Naive thymus-derived CD8-positive, alpha-beta T cell (primary cell): ENCODE measurements at regions not wholly inside any gene's neighbourhood (a gene's known extent, or its start where the extent isn't known, plus 50 kb on each side); places are given as distances from the start of the nearest gene placed in this dataset.

Source experiments
- ATAC-seq, 2 donors: fragments of 150-1000 bp; cut with Tn5 transposase in 1 of 2; sonication (Bioruptor Pico), chemical (Tn5 transposase) in 1 of 2; 1 replicate in 1 of 2; 2 replicates in 1 of 2; pipeline ENCODE4 v1.10.0; 2021; ENCODE audit warnings: mild to moderate bottlenecking in 2 of 2, moderate library complexity in 2 of 2
- POLR2A ChIA-PET: fragments of 350-600 bp; sonication (Branson Sonifier 250); formaldehyde crosslinking; loops from one replicate; lab custom pipeline; 2021; ENCODE audit warnings: antibody characterized with exemption; lab: Charles Lee
- DNase-seq, 10 donors: peaks; one replicate each; pipeline versions ENCODE4 v3.0.0 to v3.0.0-alpha.2; 2020 to 2022
- H3K27ac Mint-ChIP-seq, 10 donors: one replicate each; pipeline ENCODE4 v1.8.0; 2020 to 2022; ENCODE audit warnings: mild to moderate bottlenecking in 10 of 10, mixed read lengths in 10 of 10, moderate library complexity in 4 of 10, inconsistent platforms in 1 of 10
- H3K27me3 Mint-ChIP-seq, 5 donors: one replicate each; pipeline ENCODE4 v1.8.0; 2021 to 2022; ENCODE audit warnings: mixed read lengths in 5 of 5
- H3K36me3 Mint-ChIP-seq, 3 donors: one replicate each; pipeline ENCODE4 v1.8.0; 2020 to 2022; ENCODE audit warnings: mixed read lengths in 3 of 3, mild to moderate bottlenecking in 2 of 3, inconsistent platforms in 1 of 3
- H3K4me1 Mint-ChIP-seq, 4 donors: one replicate each; pipeline ENCODE4 v1.8.0; 2021 to 2022; ENCODE audit warnings: mixed read lengths in 4 of 4
- H3K4me3 Mint-ChIP-seq, 10 donors: one replicate each; pipeline ENCODE4 v1.8.0; 2020 to 2022; ENCODE audit warnings: mild to moderate bottlenecking in 10 of 10, mixed read lengths in 10 of 10, moderate library complexity in 6 of 10, inconsistent platforms in 1 of 10
- H3K9me3 Mint-ChIP-seq, 9 donors: one replicate each; pipeline ENCODE4 v1.8.0; 2020 to 2022; ENCODE audit warnings: mixed read lengths in 9 of 9, mild to moderate bottlenecking in 3 of 9, inconsistent platforms in 1 of 9, moderate library complexity in 1 of 9

DNA sequence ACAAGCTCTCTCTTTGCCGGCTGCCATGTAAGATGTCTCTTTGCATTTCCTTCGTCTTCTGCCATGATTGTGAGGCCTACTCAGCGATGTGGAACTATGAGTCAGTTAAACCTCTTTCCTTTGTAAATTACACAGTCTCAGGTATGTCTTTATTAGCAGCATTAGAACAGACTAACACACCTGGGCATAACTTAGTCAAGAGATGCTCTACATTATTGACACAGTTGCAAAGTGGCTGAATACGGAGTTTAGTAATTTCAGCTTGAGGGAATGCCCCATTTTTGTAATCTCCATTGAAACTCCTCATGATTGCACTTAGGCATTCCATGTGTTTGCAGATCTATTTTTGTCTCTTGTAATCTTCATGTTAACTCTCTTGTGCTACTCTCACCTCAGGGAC is 299.5 kb upstream of the HAND2 start:
- Mint-ChIP-seq H3K9me3 (peaks cover 0 to 21% (median 2%) of the 10 kb centered on the region in 9 donors), H3K27me3 (peaks cover 0 to 10% (median 3%) of the 10 kb centered on the region in 5 donors), H3K27ac (no peak overlapping the region), H3K36me3 (no peaks in the 10 kb centered on the region), H3K4me3 (no peak overlapping the region), H3K4me1 (no peaks in the 10 kb centered on the region)
- ATAC-seq = no peak
- POLR2A ChIA-PET = no interaction called here
- no peak for DNase-seq

DNA sequence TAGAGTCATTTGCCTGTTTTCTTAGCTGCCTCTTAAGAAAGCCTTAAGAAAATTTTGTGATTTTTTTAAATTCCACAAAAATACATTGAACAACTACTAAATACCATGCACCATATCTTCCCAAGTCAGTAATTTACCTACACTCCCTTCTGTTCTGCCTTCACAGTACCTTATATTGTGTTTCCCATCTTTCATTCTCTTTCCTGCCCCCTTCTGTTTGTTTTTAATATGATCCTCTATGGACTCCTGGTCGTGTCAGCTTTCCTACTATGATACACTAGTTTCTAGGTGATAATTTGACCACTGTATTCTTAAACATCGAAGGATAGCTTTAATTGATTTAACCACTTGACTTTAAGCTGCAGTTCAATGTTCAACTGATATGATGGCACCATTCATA is 297.7 kb upstream of the HAND2 start:
- no peak for DNase-seq
- H3K4me3 Mint-ChIP-seq = no peak overlapping the region
- H3K27me3 Mint-ChIP-seq = peaks cover 0 to 10% (median 3%) of the 10 kb centered on the region in 5 donors
- peaks cover 0 to 21% (median 2%) of the 10 kb centered on the region in 9 donors for H3K9me3 Mint-ChIP-seq
- POLR2A ChIA-PET = no interaction called here
- H3K36me3 Mint-ChIP-seq = no peaks in the 10 kb centered on the region
- H3K4me1 Mint-ChIP-seq = no peaks in the 10 kb centered on the region
- ATAC-seq = no peak
- no peak overlapping the region for H3K27ac Mint-ChIP-seq

DNA sequence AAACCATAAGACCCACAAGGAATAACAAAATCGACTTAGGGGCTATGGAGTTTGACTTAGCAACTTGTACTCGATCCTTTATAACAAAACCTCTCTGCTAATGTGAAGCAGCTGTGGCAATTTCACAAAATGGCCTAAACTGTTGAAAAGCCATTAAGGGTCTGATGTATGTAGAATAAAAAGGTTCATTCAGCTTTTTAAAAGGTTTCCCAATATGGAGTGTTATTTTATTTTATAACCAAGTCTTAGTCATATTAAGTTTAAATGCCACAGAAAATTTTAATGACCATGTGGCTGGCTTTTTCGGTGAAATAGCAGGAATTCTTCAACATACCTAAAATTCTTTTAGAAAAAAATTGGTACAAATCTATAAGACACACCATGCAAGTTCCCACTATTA is 291.8 kb upstream of the HAND2 start:
- no peak for DNase-seq
- H3K27me3 Mint-ChIP-seq = peaks cover 0 to 2% (median 0%) of the 10 kb centered on the region in 5 donors
- no peak overlapping the region for H3K4me3 Mint-ChIP-seq
- POLR2A ChIA-PET = no interaction called here
- H3K27ac Mint-ChIP-seq = no peak overlapping the region
- no peaks in the 10 kb centered on the region for H3K36me3 Mint-ChIP-seq
- ATAC-seq = no peak
- H3K9me3 Mint-ChIP-seq = peaks cover 0 to 2% (median 0%) of the 10 kb centered on the region in 9 donors
- no peaks in the 10 kb centered on the region for H3K4me1 Mint-ChIP-seq

DNA sequence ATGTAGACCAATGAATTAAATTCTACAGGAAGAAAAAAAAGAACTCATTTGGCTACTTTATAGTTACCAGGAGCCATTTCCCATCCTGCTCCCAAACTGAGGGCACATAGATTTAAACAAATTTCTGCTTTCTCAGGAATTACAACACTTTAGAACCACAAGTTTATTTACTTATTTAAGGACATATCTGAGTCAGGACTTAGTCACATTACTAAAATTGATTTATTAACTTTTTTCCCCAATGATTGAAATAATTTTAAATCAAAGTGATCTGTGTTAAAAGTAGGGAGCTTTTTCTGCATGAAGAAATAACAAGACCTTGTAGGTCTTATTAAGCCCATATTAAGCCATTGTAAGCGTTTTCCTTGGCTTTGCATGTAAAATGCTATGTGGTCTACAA is 291.0 kb upstream of the HAND2 start:
- POLR2A ChIA-PET = no interaction called here
- H3K4me1 Mint-ChIP-seq = no peaks in the 10 kb centered on the region
- peaks cover 0 to 2% (median 0%) of the 10 kb centered on the region in 5 donors for H3K27me3 Mint-ChIP-seq
- no peak overlapping the region for H3K27ac Mint-ChIP-seq
- H3K9me3 Mint-ChIP-seq = peaks cover 0 to 2% (median 0%) of the 10 kb centered on the region in 9 donors
- H3K36me3 Mint-ChIP-seq = no peaks in the 10 kb centered on the region
- H3K4me3 Mint-ChIP-seq = no peak overlapping the region
- DNase-seq (no peak), ATAC-seq (no peak)

DNA sequence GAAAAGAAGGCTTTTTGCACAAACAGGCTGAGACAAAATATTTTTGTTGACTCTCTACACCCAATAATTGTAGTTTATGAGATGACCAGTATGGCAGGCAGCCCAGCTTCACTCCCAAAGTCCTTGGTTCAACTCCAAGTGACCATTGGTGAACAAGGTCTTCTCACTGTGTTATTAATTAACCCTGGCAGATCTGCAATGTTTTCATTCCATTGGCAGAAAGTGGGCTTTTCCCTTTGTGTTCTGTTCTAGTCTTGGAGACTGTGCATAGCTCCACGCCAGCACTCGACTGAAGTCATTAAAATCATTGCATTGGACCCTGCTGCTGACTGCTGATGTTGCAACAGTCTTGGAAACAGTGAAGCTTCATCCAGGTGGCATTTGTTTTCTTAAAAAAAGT is 277.3 kb upstream of the HAND2 start:
- POLR2A ChIA-PET = no interaction called here
- H3K27me3 Mint-ChIP-seq = peaks cover 0 to 6% (median 0%) of the 10 kb centered on the region in 5 donors
- no peak overlapping the region for H3K27ac Mint-ChIP-seq
- H3K36me3 Mint-ChIP-seq = no peaks in the 10 kb centered on the region
- H3K4me3 Mint-ChIP-seq = no peak overlapping the region
- ATAC-seq (no peak), DNase-seq (no peak)
- H3K4me1 Mint-ChIP-seq = no peaks in the 10 kb centered on the region
- H3K9me3 Mint-ChIP-seq = peaks cover 0 to 2% (median 0%) of the 10 kb centered on the region in 9 donors

DNA sequence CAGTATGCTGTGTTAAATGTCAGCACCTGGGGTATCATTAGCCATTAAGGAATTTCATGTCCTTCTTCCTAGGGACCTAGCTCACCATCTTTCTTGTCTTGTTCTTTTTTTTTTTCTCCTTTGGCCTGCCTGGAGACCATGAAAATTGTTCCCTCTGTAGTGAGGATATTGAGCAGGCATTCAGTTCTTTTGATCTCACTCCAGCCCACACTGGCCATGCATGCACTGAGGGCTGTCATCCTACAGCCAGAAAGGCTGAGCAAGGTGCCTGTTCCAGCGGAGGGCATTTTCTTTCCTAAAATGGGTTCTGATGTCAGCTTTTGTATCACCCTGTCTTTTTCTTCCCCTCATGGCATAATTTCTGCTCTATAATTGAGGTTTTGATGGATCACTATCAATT is 275.9 kb upstream of the HAND2 start:
- Mint-ChIP-seq H3K9me3 (peaks cover 0 to 4% (median 0%) of the 10 kb centered on the region in 9 donors), H3K36me3 (no peaks in the 10 kb centered on the region)

DNA sequence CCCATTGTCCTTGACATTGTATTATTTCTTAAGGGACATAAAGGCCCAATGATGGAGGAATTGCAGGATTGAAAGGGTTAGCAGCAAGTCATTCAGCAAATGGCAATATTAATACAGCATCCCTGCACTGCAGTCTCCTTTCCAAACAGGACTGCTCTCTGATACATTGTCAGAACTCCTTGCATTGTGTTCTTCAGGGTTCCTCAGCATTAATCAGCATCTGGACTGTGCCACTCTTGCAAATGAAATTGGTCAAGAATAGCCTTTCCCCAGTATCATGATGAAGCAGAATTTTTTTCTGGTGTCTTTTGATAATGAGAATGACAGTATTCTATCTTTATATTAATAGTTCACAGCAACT is 272.6 kb upstream of the HAND2 start:
- Mint-ChIP-seq H3K27me3 (peaks cover 0 to 6% (median 2%) of the 10 kb centered on the region in 5 donors), H3K4me3 (no peak overlapping the region), H3K9me3 (peaks cover 0 to 6% (median 0%) of the 10 kb centered on the region in 9 donors), H3K36me3 (no peaks in the 10 kb centered on the region), H3K4me1 (no peaks in the 10 kb centered on the region), H3K27ac (no peak overlapping the region)
- no peak for ATAC-seq
- POLR2A ChIA-PET = no interaction called here
- no peak for DNase-seq

More for the DNA sequence above, 275.9 kb upstream of the HAND2 start:
- POLR2A ChIA-PET = no interaction called here
- Mint-ChIP-seq H3K4me3 (no peak overlapping the region), H3K27ac (no peak overlapping the region), H3K27me3 (peaks cover 0 to 6% (median 3%) of the 10 kb centered on the region in 5 donors), H3K4me1 (no peaks in the 10 kb centered on the region)
- ATAC-seq (no peak), DNase-seq (no peak)

DNA sequence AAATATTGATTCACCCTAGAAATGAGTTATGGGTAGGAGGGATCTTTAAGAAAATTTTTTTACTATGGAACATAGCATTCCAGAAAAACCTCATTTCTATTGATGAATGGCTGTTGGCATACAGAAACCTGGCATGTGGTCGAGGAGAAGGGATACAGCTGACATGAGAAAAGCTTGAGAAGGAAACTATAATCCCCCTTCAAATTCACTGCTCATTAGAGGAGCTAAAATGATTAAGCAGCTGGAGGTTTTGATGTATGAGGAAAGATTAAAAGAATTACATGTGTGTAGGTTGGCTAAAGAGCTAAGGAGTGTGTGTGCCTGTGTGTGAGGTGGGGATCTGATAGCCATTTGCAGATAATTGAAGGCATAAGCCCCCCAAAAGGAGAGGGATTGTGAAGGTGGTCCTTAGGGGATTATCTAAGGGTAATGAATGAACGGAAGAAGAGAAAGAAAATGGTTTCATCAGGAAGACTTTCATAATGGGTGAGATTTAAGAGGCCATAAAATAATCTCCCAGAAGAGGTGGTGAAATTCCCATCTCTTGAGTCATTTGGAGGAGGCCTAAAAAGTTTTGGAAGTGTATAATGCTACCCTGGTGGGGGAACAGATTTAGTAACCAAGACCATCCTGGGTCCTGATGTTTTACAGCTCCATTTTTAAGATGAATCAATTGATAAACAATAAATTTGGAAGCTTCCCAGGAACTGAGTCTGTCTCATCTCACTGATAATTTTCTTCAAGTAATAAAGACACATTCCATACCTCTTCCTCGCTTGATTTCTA is 272.0 kb upstream of the HAND2 start:
- DNase-seq (no peak), ATAC-seq (no peak)
- H3K4me3 Mint-ChIP-seq = no peak overlapping the region
- POLR2A ChIA-PET = no interaction called here
- H3K4me1 Mint-ChIP-seq = no peaks in the 10 kb centered on the region
- H3K27ac Mint-ChIP-seq = no peak overlapping the region
- peaks cover 0 to 6% (median 2%) of the 10 kb centered on the region in 5 donors for H3K27me3 Mint-ChIP-seq
- H3K9me3 Mint-ChIP-seq = peaks cover 0 to 6% (median 0%) of the 10 kb centered on the region in 9 donors
- H3K36me3 Mint-ChIP-seq = no peaks in the 10 kb centered on the region

DNA sequence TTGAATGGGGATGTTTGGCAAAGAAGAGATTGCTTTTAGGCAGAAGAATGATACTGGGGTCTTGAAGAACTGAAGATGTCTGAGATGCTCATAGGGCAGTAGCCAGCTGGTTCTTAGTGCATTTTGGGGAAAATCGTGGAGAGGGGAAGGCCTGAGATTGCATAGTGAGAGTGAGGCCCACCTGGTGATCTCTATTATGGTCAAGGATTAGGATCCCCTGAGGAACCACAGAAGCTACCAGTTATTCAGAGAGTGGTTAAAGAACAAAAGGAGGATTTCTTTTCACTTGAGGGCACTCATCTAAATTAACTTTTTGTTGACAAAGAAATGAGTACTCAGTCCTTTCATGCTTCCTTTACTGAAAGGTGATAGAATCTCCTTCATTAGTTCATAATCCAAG is 271.3 kb upstream of the HAND2 start:
- Mint-ChIP-seq H3K36me3 (no peaks in the 10 kb centered on the region), H3K4me1 (no peaks in the 10 kb centered on the region), H3K27me3 (peaks cover 0 to 6% (median 2%) of the 10 kb centered on the region in 5 donors), H3K4me3 (no peak overlapping the region), H3K27ac (no peak overlapping the region), H3K9me3 (peaks cover 0 to 6% (median 0%) of the 10 kb centered on the region in 9 donors)
- no peak for ATAC-seq
- no peak for DNase-seq
- POLR2A ChIA-PET = no interaction called here

DNA sequence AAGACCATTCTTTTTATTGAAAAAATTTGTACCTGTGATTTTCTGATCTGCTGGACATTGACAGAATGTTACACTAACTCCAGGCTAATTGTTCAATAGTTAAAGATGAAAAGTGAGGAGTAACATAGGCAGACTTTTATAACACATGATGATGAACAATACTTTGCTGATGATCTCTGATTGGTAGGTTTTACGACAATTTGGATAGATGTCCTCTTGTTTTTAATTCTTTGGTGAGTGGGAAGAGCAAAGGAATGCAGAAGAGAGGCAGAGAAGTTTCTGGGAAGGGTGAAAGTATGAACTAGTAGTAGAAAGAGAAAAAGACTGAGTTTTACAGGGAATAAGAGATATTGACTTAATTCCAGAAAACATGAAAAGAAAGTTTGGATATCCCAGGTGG is 267.3 kb upstream of the HAND2 start:
- H3K36me3 Mint-ChIP-seq = no peaks in the 10 kb centered on the region
- no peak overlapping the region for H3K27ac Mint-ChIP-seq
- H3K27me3 Mint-ChIP-seq = peaks cover 0 to 3% (median 0%) of the 10 kb centered on the region in 5 donors
- H3K4me3 Mint-ChIP-seq = no peak overlapping the region
- peaks cover 0 to 6% (median 0%) of the 10 kb centered on the region in 9 donors for H3K9me3 Mint-ChIP-seq
- POLR2A ChIA-PET = no interaction called here
- no peaks in the 10 kb centered on the region for H3K4me1 Mint-ChIP-seq
- no peak for DNase-seq
- ATAC-seq = no peak

DNA sequence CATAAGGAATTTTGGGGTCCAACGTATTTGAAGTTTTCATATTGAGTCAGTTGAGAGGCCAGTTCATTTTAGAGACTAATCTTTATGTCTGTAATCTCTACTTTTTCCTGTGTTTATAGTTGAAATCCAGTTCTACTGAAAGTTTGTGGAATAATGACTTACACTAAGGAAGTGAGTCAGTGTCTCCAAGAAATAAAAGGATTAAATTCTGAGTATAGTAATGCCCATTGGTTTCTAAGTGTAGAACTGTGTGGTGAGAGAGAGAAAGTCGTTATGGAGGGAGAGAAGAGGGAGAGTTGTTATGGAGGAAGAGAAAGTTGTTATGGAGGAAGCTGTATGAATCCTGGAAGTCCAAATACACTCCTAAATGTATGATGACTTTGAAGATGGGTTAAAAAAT is 264.6 kb upstream of the HAND2 start:
- Mint-ChIP-seq H3K27me3 (peaks cover 0 to 2% (median 0%) of the 10 kb centered on the region in 5 donors), H3K9me3 (peaks cover 0 to 9% (median 2%) of the 10 kb centered on the region in 9 donors), H3K27ac (no peak overlapping the region), H3K36me3 (no peaks in the 10 kb centered on the region), H3K4me3 (no peak overlapping the region), H3K4me1 (no peaks in the 10 kb centered on the region)
- DNase-seq (no peak), ATAC-seq (no peak)
- POLR2A ChIA-PET = no interaction called here

DNA sequence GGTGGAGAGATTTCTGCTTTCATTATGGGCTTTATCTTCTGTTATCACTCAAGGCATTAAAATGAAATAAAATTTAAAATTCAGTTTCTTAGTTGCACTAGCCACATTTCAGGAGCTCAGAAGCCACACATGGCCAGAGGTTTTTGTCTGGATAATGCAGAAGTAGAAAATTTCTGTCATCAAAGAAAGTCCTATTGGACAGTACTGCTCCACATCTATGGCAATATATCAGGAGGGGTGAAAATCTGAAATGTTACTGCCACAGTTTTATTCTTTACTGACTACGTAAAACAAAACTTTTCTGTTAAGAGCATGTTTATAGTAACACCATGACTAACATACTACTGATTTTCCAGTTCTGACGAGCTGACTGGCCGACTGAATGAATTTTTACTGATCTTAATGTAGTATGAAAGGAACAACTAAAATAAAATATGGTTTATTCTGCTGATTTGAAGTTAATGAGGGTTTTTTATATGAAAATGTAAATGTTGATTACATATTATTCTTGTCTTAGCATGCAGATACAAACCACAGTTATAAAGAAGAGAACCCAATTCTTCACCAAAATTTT is 264.0 kb upstream of the HAND2 start:
- POLR2A ChIA-PET = no interaction called here
- no peaks in the 10 kb centered on the region for H3K36me3 Mint-ChIP-seq
- DNase-seq (no peak), ATAC-seq (no peak)
- peaks cover 0 to 2% (median 0%) of the 10 kb centered on the region in 5 donors for H3K27me3 Mint-ChIP-seq
- no peaks in the 10 kb centered on the region for H3K4me1 Mint-ChIP-seq
- no peak overlapping the region for H3K27ac Mint-ChIP-seq
- H3K4me3 Mint-ChIP-seq = no peak overlapping the region
- H3K9me3 Mint-ChIP-seq = peaks cover 0 to 9% (median 2%) of the 10 kb centered on the region in 9 donors

DNA sequence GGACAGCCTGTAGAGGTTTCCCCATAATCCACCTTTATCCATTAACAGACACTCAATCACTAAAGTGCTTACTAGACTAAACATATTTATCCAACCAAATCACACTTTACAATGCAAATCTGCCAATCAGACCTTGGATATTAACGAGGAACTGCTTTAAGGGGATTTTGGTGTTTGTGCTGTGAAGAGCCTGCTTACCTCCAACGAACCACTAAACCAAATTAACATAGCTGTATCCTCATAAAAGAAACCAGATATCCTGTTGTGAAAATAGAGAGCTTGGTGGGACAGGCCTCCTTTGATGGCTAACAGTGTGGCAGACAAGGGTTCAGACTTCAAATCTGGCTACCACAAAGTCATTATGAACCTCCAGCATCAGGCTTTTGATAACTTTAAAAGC is 252.6 kb upstream of the HAND2 start:
- ATAC-seq (no peak), DNase-seq (no peak)
- POLR2A ChIA-PET = no interaction called here
- Mint-ChIP-seq H3K9me3 (peaks cover 0 to 19% (median 7%) of the 10 kb centered on the region in 9 donors), H3K4me3 (no peak overlapping the region), H3K27me3 (peaks cover 0 to 15% (median 2%) of the 10 kb centered on the region in 5 donors), H3K4me1 (no peaks in the 10 kb centered on the region), H3K36me3 (no peaks in the 10 kb centered on the region), H3K27ac (no peak overlapping the region)
